PC-9 (cell line): ENCODE measurements at regions not wholly inside any gene's neighbourhood (a gene's known extent, or its start where the extent isn't known, plus 50 kb on each side); places are given as distances from the start of the nearest gene placed in this dataset.

Experiments used
- BruUV-seq: library from RNA; stranded (reverse); fragments of 400-500 nt; replicated peaks from 2 replicates; lab custom pipeline; 2021; lab: Mats Ljungman, UMichigan
- CTCF ChIA-PET: fragments of 300-600 bp; sonication (Branson Sonifier 250); formaldehyde crosslinking; loops from one replicate; lab custom pipeline; 2022; ENCODE audit warnings: antibody characterized with exemption; lab: Charles Lee
- POLR2A ChIA-PET: fragments of 300-600 bp; sonication (Branson Sonifier 250); formaldehyde crosslinking; loops from one replicate; lab custom pipeline; 2022; ENCODE audit warnings: antibody characterized with exemption; ENCODE audit not compliant: unreplicated experiment; lab: Charles Lee
- DNase-seq, 2 experiments: peaks; one replicate each; pipeline versions ENCODE4 v3.0.0 to v3.0.0-alpha.2; 2015 to 2022; ENCODE audit warnings: mixed read lengths in 1 of 2
- H2AFZ ChIP-seq: fragments of 200-600 bp; sonication (generic); 2 replicates; pipeline ENCODE4 v1.8.1; 2017; ENCODE audit warnings: antibody characterized with exemption
- H3F3A ChIP-seq: fragments of 200-600 bp; sonication (generic); 2 replicates; pipeline ENCODE4 v1.8.1; 2017; ENCODE audit warnings: antibody characterized with exemption, mild to moderate bottlenecking, low read depth; ENCODE audit not compliant: insufficient read depth
- H3K27ac ChIP-seq: fragments of 200-600 bp; sonication (generic); 2 replicates; pipeline ENCODE4 v1.6.1; 2016; ENCODE audit warnings: mixed run types
- H3K27me3 ChIP-seq: fragments of 200-600 bp; sonication (generic); 2 replicates; pipeline ENCODE4 v1.6.1; 2016; ENCODE audit warnings: low read depth, mixed run types; ENCODE audit not compliant: insufficient read depth
- H3K36me3 ChIP-seq: fragments of 200-600 bp; sonication (generic); 2 replicates; pipeline ENCODE4 v1.6.1; 2016; ENCODE audit warnings: low read depth, mixed run types
- H3K4me1 ChIP-seq: fragments of 200-600 bp; sonication (generic); replicated peaks from 2 replicates; pipeline ENCODE4 v1.6.1; 2016; ENCODE audit warnings: mixed run types; ENCODE audit not compliant: insufficient read depth
- H3K4me2 ChIP-seq: fragments of 200-600 bp; sonication (generic); 2 replicates; pipeline ENCODE4 v1.6.1; 2017; ENCODE audit warnings: mixed run types
- H3K4me3 ChIP-seq: fragments of 200-600 bp; sonication (generic); 2 replicates; pipeline ENCODE4 v1.6.1; 2016; ENCODE audit warnings: mixed run types
- H3K79me2 ChIP-seq: fragments of 200-600 bp; sonication (generic); 2 replicates; pipeline ENCODE4 v1.6.1; 2017; ENCODE audit warnings: low read depth, mixed run types
- H3K9me2 ChIP-seq: fragments of 200-600 bp; sonication (generic); 2 replicates; pipeline ENCODE4 v1.8.1; 2017; ENCODE audit warnings: mild to moderate bottlenecking; ENCODE audit not compliant: insufficient read depth
- H3K9me3 ChIP-seq: fragments of 200-600 bp; sonication (generic); 2 replicates; pipeline ENCODE4 v1.8.1; 2016; ENCODE audit warnings: low read depth; ENCODE audit not compliant: insufficient read depth
- H4K20me1 ChIP-seq: fragments of 200-600 bp; sonication (generic); 2 replicates; pipeline ENCODE4 v1.8.1; 2017; ENCODE audit not compliant: insufficient read depth
- CTCF ChIP-seq: fragments of 200-600 bp; sonication (generic); conservative IDR thresholded peaks from 2 replicates; pipeline ENCODE4 v1.6.1; 2017; ENCODE audit warnings: mixed run types, antibody characterized with exemption, mild to moderate bottlenecking, moderate library complexity
- EZH2 ChIP-seq: fragments of 200-600 bp; sonication (generic); IDR thresholded peaks from 2 replicates; pipeline ENCODE4 v1.8.0; 2017; ENCODE audit warnings: antibody characterized with exemption, low read depth
- intact Hi-C: fragments of 100-400 bp; cut with micrococcal nuclease; formaldehyde crosslinking; loops from one replicate; pipeline ENCODE4 v1.10.0; 2022; ENCODE audit not compliant: unreplicated experiment

- H3K4me2 ChIP-seq, result no peak overlapping the region
- no peaks in the 10 kb centered on the region for H3F3A ChIP-seq
- no peaks in the 10 kb centered on the region for H3K9me3 ChIP-seq
- H3K27ac ChIP-seq, result no peak overlapping the region
- no peaks in the 10 kb centered on the region for H3K79me2 ChIP-seq
- H3K4me3 ChIP-seq, result no peak overlapping the region
- no TSS peak for BruUV-seq
- no peaks in the 10 kb centered on the region for H3K9me2 ChIP-seq
- H3K27me3 ChIP-seq, result no peaks in the 10 kb centered on the region
- H3K4me1 ChIP-seq, result no peaks in the 10 kb centered on the region
- TF ChIP-seq EZH2 (no peak), CTCF (no peak)
- intact Hi-C loops, result no loop called here
- no peaks in the 10 kb centered on the region for H3K36me3 ChIP-seq
- POLR2A ChIA-PET, result no interaction called here
- no peaks in the 10 kb centered on the region for H4K20me1 ChIP-seq
- DNase-seq, result no peak
- CTCF ChIA-PET, result no interaction called here
- no peak overlapping the region for H2AFZ ChIP-seq
These were observed 333.8 kb downstream of the NUF2 start for GRCh38 chr1:163655565-163655964.

- CTCF ChIA-PET, result no interaction called here
- TF ChIP-seq CTCF (no peak), EZH2 (no peak)
- Histone ChIP-seq H3K27ac (no peak overlapping the region), H3K79me2 (no peaks in the 10 kb centered on the region), H3K27me3 (no peaks in the 10 kb centered on the region), H4K20me1 (no peaks in the 10 kb centered on the region), H2AFZ (no peak overlapping the region), H3K4me3 (no peak overlapping the region), H3K9me2 (no peaks in the 10 kb centered on the region), H3K4me2 (no peak overlapping the region), H3K9me3 (no peaks in the 10 kb centered on the region), H3F3A (no peaks in the 10 kb centered on the region), H3K36me3 (no peaks in the 10 kb centered on the region), H3K4me1 (no peaks in the 10 kb centered on the region)
- DNase-seq, result no peak
- intact Hi-C loops, result no loop called here
- no TSS peak for BruUV-seq
- POLR2A ChIA-PET, result no interaction called here
These were observed 334.5 kb downstream of the NUF2 start for GRCh38 chr1:163656095-163656759.

- DNase-seq, result no peak
- H3K4me1 ChIP-seq, result no peaks in the 10 kb centered on the region
- H3K79me2 ChIP-seq, result no peaks in the 10 kb centered on the region
- no TSS peak for BruUV-seq
- H3K9me3 ChIP-seq, result no peaks in the 10 kb centered on the region
- no peaks in the 10 kb centered on the region for H3K36me3 ChIP-seq
- no peaks in the 10 kb centered on the region for H3K27me3 ChIP-seq
- intact Hi-C loops, result no loop called here
- CTCF ChIA-PET, result no interaction called here
- no peaks in the 10 kb centered on the region for H4K20me1 ChIP-seq
- no peak overlapping the region for H3K27ac ChIP-seq
- H2AFZ ChIP-seq, result no peak overlapping the region
- H3K4me3 ChIP-seq, result no peak overlapping the region
- POLR2A ChIA-PET, result no interaction called here
- H3F3A ChIP-seq, result no peaks in the 10 kb centered on the region
- H3K9me2 ChIP-seq, result no peaks in the 10 kb centered on the region
- TF ChIP-seq CTCF, result no peak
- TF ChIP-seq EZH2, result no peak
- no peak overlapping the region for H3K4me2 ChIP-seq
These were observed 336.0 kb downstream of the NUF2 start for GRCh38 chr1:163657719-163658118.
